GM21515 (cell line): ENCODE measurements at regions not wholly inside any gene's neighbourhood (a gene's known extent, or its start where the extent isn't known, plus 50 kb on each side); places are given as distances from the start of the nearest gene placed in this dataset.
"Not testable (repeated sequence)": the region's sequence is repeated elsewhere in the genome, so short reads cannot be mapped to it uniquely, and the experiment has no call there.

Experiments
- ATAC-seq: cut with Tn5 transposase; IDR thresholded peaks from one replicate; pipeline ENCODE4 v1.9.1; 2021; ENCODE audit not compliant: unreplicated experiment

- no peak for ATAC-seq
These were observed 91.9 kb downstream of the TSPY10 start for GRCh38 chrY:9619541-9619940.

GRCh38 chrY:9623196-9623595 lies 95.5 kb downstream of the TSPY10 start:
- no peak for ATAC-seq

GRCh38 chrY:9640595-9641132 lies 113.0 kb downstream of the TSPY10 start:
- ATAC-seq: not testable (repeated sequence)

GRCh38 chrY:9666204-9666603 lies 138.5 kb downstream of the TSPY10 start:
- ATAC-seq: not testable (repeated sequence)

GRCh38 chrY:9692481-9692880 lies 164.8 kb downstream of the TSPY10 start:
- not testable (repeated sequence) for ATAC-seq

- ATAC-seq: not testable (repeated sequence)
These were observed 189.3 kb downstream of the TSPY10 start for GRCh38 chrY:9716932-9717331.

- ATAC-seq: not testable (repeated sequence)
These were observed 191.1 kb downstream of the TSPY10 start for GRCh38 chrY:9718803-9719202.

GRCh38 chrY:9719616-9720015 lies 191.9 kb downstream of the TSPY10 start:
- ATAC-seq: not testable (repeated sequence)

- not testable (repeated sequence) for ATAC-seq
These were observed 209.9 kb downstream of the TSPY10 start for GRCh38 chrY:9737626-9738025.

- ATAC-seq: not testable (repeated sequence)
These were observed 228.3 kb downstream of the TSPY10 start for GRCh38 chrY:9755975-9756374.

- peak; percentile 58 for ATAC-seq
These were observed 229.8 kb downstream of the TSPY10 start for GRCh38 chrY:9757488-9757887.

- not testable (repeated sequence) for ATAC-seq
These were observed 234.8 kb downstream of the TSPY10 start for GRCh38 chrY:9762443-9762842.

- ATAC-seq: peak; percentile 58
These were observed 241.6 kb downstream of the TSPY10 start for GRCh38 chrY:9769312-9769711.

GRCh38 chrY:9771086-9771485 lies 243.4 kb downstream of the TSPY10 start:
- not testable (repeated sequence) for ATAC-seq

- not testable (repeated sequence) for ATAC-seq
These were observed 244.4 kb downstream of the TSPY10 start for GRCh38 chrY:9772120-9772519.

- not testable (repeated sequence) for ATAC-seq
These were observed 247.1 kb downstream of the TSPY10 start for GRCh38 chrY:9774765-9775164.

- not testable (repeated sequence) for ATAC-seq
These were observed 248.0 kb downstream of the TSPY10 start for GRCh38 chrY:9775657-9776056.

- not testable (repeated sequence) for ATAC-seq
These were observed 253.9 kb downstream of the TSPY10 start for GRCh38 chrY:9781548-9781947.

- ATAC-seq: not testable (repeated sequence)
These were observed 270.2 kb downstream of the TSPY10 start for GRCh38 chrY:9797881-9798280.

- ATAC-seq: no peak
These were observed 277.6 kb downstream of the TSPY10 start for GRCh38 chrY:9805235-9805634.
